SK-N-SH treated with all-trans-retinoic acid at 6 μM for 48 hours (cell line): ENCODE measurements at regions not wholly inside any gene's neighbourhood (a gene's known extent, or its start where the extent isn't known, plus 50 kb on each side); places are given as distances from the start of the nearest gene placed in this dataset.
A peak's percentile ranks its signal among the peaks of the same experiment; 100 is the strongest.

Source experiments
- ATAC-seq: fragments of 200-7000 bp; cut with Tn5 transposase; 3 replicates; pipeline ENCODE4 v1.9.1; 2020; ENCODE audit warnings: mild to moderate bottlenecking, moderate library complexity
- ARNTL ChIP-seq: fragments of 450-650 bp; formaldehyde crosslinking; IDR thresholded peaks from 2 replicates; pipeline ENCODE4 v1.5.0; 2020; ENCODE audit warnings: low read depth, mild to moderate bottlenecking, moderate library complexity, borderline replicate concordance
- BACH2 ChIP-seq: fragments of 250-450 bp; sonication (Bioruptor Pico); IDR thresholded peaks from 2 replicates; pipeline ENCODE4 v1.9.0; 2021; ENCODE audit warnings: mild to moderate bottlenecking, borderline replicate concordance
- CSDC2 ChIP-seq: fragments of 250-450 bp; sonication (Bioruptor Pico); IDR thresholded peaks from 2 replicates; pipeline ENCODE4 v1.5.0; 2020; ENCODE audit warnings: mild to moderate bottlenecking, moderate library complexity
- ESRRG ChIP-seq: fragments of 250-450 bp; sonication (Bioruptor Pico); IDR thresholded peaks from 2 replicates; pipeline ENCODE4 v1.6.1; 2021; ENCODE audit warnings: mild to moderate bottlenecking
- GLIS3 ChIP-seq: fragments of 250-450 bp; sonication (Bioruptor Pico); IDR thresholded peaks from 2 replicates; pipeline ENCODE4 v1.5.0; 2020; ENCODE audit warnings: mild to moderate bottlenecking, moderate library complexity
- ISL1 ChIP-seq: fragments of 250-450 bp; sonication (Bioruptor Pico); IDR thresholded peaks from 2 replicates; pipeline ENCODE4 v2.1.2; 2022; ENCODE audit warnings: mild to moderate bottlenecking, moderate library complexity
- OSR1 ChIP-seq: fragments of 250-450 bp; sonication (Bioruptor Pico); IDR thresholded peaks from 2 replicates; pipeline ENCODE4 v1.8.0; 2022; ENCODE audit warnings: moderate library complexity, mild to moderate bottlenecking, inconsistent platforms
- PPARA ChIP-seq: fragments of 250-450 bp; sonication (Bioruptor Pico); IDR thresholded peaks from 2 replicates; pipeline ENCODE4 v1.5.0; 2020; ENCODE audit warnings: mild to moderate bottlenecking, borderline replicate concordance
- SNAI2 ChIP-seq: fragments of 250-450 bp; sonication (Bioruptor Pico); IDR thresholded peaks from 2 replicates; pipeline ENCODE4 v1.5.0; 2020; ENCODE audit warnings: mild to moderate bottlenecking, moderate library complexity
- TCF4 ChIP-seq: fragments of 250-450 bp; sonication (Bioruptor Pico); IDR thresholded peaks from 2 replicates; pipeline ENCODE4 v1.8.0; 2021; ENCODE audit warnings: mild to moderate bottlenecking, moderate library complexity, borderline replicate concordance
- TOX ChIP-seq: fragments of 250-450 bp; sonication (Bioruptor Pico); IDR thresholded peaks from 2 replicates; pipeline ENCODE4 v1.8.0; 2021; ENCODE audit warnings: mild to moderate bottlenecking, moderate library complexity, borderline replicate concordance
- ZC3H10 ChIP-seq: fragments of 250-450 bp; sonication (Bioruptor Pico); IDR thresholded peaks from 2 replicates; pipeline ENCODE4 v1.5.1; 2021; ENCODE audit warnings: mild to moderate bottlenecking, moderate library complexity
- ZFP3 ChIP-seq: fragments of 250-450 bp; sonication (Bioruptor Pico); IDR thresholded peaks from 2 replicates; pipeline ENCODE4 v1.5.0; 2020; ENCODE audit warnings: mild to moderate bottlenecking, moderate library complexity
- ZNF565 ChIP-seq: fragments of 450-650 bp; formaldehyde crosslinking; conservative IDR thresholded peaks from 2 replicates; pipeline ENCODE4 v1.5.0; 2020; ENCODE audit warnings: low read depth, mild to moderate bottlenecking, moderate library complexity
- ZNF70 ChIP-seq: fragments of 450-650 bp; formaldehyde crosslinking; IDR thresholded peaks from 2 replicates; pipeline ENCODE4 v1.5.0; 2020; ENCODE audit warnings: mild to moderate bottlenecking, moderate library complexity
- ZNF8 ChIP-seq: fragments of 450-650 bp; formaldehyde crosslinking; IDR thresholded peaks from 2 replicates; pipeline ENCODE4 v1.5.0; 2020; ENCODE audit warnings: mild to moderate bottlenecking, moderate library complexity
- TF ChIP-seq, protein P1 (sequence below): fragments of 250-450 bp; sonication (Bioruptor Pico); IDR thresholded peaks from 2 replicates; pipeline ENCODE4 v1.5.0; 2020; ENCODE audit warnings: mild to moderate bottlenecking, moderate library complexity
- TF ChIP-seq, protein P2 (sequence below): fragments of 250-450 bp; sonication (Bioruptor Pico); IDR thresholded peaks from 2 replicates; pipeline ENCODE4 v1.8.0; 2021; ENCODE audit warnings: low read depth, mild to moderate bottlenecking, moderate library complexity, borderline replicate concordance
- TF ChIP-seq, protein P3 (sequence below): fragments of 250-450 bp; sonication (Bioruptor Pico); IDR thresholded peaks from 2 replicates; pipeline ENCODE4 v1.5.1; 2020; ENCODE audit warnings: low read depth, mild to moderate bottlenecking, moderate library complexity
- TF ChIP-seq, protein P4 (sequence below): fragments of 250-450 bp; sonication (Bioruptor Pico); IDR thresholded peaks from 2 replicates; pipeline ENCODE4 v1.5.1; 2021; ENCODE audit warnings: mild to moderate bottlenecking, moderate library complexity

DNA sequence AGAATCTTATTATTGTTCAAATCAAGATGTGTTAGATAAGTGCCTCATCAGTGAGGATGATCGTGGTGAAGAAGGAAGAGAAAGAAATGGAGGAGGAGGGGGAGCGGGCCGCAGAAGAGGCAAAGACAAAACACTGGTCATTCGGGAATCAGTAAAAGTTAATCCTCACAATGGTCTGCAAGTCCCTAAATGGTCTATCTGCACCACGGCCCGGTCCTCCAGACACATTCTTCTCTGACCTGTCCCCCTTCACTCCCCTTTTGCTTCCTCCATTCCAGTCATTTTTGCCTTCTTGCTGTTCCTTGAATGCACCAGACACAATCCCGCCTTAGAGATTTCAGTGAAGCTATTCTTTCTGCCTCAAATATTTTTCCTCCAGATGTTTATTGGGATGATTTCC is 240.1 kb upstream of the ADGRL2 start:
- TF ChIP-seq, protein P1, sequence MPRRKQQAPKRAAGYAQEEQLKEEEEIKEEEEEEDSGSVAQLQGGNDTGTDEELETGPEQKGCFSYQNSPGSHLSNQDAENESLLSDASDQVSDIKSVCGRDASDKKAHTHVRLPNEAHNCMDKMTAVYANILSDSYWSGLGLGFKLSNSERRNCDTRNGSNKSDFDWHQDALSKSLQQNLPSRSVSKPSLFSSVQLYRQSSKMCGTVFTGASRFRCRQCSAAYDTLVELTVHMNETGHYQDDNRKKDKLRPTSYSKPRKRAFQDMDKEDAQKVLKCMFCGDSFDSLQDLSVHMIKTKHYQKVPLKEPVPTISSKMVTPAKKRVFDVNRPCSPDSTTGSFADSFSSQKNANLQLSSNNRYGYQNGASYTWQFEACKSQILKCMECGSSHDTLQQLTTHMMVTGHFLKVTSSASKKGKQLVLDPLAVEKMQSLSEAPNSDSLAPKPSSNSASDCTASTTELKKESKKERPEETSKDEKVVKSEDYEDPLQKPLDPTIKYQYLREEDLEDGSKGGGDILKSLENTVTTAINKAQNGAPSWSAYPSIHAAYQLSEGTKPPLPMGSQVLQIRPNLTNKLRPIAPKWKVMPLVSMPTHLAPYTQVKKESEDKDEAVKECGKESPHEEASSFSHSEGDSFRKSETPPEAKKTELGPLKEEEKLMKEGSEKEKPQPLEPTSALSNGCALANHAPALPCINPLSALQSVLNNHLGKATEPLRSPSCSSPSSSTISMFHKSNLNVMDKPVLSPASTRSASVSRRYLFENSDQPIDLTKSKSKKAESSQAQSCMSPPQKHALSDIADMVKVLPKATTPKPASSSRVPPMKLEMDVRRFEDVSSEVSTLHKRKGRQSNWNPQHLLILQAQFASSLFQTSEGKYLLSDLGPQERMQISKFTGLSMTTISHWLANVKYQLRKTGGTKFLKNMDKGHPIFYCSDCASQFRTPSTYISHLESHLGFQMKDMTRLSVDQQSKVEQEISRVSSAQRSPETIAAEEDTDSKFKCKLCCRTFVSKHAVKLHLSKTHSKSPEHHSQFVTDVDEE (CRISPR knock-in tag) = no peak
- TF ChIP-seq, protein P2, sequence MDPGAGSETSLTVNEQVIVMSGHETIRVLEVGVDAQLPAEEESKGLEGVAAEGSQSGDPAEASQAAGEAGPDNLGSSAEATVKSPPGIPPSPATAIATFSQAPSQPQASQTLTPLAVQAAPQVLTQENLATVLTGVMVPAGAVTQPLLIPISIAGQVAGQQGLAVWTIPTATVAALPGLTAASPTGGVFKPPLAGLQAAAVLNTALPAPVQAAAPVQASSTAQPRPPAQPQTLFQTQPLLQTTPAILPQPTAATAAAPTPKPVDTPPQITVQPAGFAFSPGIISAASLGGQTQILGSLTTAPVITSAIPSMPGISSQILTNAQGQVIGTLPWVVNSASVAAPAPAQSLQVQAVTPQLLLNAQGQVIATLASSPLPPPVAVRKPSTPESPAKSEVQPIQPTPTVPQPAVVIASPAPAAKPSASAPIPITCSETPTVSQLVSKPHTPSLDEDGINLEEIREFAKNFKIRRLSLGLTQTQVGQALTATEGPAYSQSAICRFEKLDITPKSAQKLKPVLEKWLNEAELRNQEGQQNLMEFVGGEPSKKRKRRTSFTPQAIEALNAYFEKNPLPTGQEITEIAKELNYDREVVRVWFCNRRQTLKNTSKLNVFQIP = no peak
- no peak for TF ChIP-seq BACH2 (CRISPR knock-in tag)
- no peak for TF ChIP-seq ZC3H10 (CRISPR knock-in tag)
- TF ChIP-seq, all 23 proteins: peak for 0

DNA sequence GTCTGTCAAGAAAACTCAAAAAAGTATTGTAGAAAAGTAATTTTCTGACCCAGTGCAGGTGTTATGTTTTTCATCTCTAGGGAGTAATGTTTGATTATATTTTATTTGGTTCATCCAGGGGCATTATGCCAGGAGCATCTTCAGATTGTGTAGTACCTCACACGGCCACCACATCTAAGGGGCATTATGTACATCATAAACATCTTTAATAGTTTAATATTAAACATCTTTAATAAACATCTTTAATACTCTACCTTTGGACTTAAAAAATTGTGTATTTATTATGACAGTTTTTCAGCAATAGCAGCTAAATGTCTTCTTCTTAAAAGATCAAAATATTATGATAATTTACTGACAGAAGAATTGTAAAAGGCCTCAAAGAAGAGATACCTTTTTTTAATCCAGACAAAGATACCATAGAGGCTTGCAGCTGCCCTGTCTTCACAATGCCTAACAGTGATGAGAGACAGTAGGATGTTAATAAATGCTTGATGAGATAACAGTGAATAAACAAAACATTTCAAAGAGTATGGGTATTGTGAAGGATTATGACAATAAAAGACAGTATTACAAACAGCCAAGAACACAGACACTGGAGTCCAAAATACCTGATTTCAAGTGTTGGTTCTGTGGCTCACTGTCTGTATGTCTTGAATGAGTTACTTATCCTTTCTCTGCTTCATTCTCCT is 240.9 kb upstream of the ADGRL2 start:
- ATAC-seq = peak; percentile 61; the same call in 2 of the 3 replicates

More for the DNA sequence above, 240.1 kb upstream of the ADGRL2 start:
- ATAC-seq = no peak

More for the DNA sequence above, 240.9 kb upstream of the ADGRL2 start:
- TF ChIP-seq GLIS3 (no peak), TOX (no peak), ZFP3 (CRISPR knock-in tag) (no peak), ZC3H10 (CRISPR knock-in tag) (no peak), OSR1 (CRISPR knock-in tag) (no peak), PPARA (CRISPR knock-in tag) (no peak), ZNF70 (CRISPR knock-in tag) (no peak), TCF4 (CRISPR knock-in tag) (no peak), ARNTL (CRISPR knock-in tag) (no peak), ESRRG (CRISPR knock-in tag) (no peak), CSDC2 (CRISPR knock-in tag) (no peak), ZNF8 (CRISPR knock-in tag) (no peak), ISL1 (CRISPR knock-in tag) (no peak), ZNF565 (no peak), SNAI2 (CRISPR knock-in tag) (no peak)
- TF ChIP-seq, protein P3, sequence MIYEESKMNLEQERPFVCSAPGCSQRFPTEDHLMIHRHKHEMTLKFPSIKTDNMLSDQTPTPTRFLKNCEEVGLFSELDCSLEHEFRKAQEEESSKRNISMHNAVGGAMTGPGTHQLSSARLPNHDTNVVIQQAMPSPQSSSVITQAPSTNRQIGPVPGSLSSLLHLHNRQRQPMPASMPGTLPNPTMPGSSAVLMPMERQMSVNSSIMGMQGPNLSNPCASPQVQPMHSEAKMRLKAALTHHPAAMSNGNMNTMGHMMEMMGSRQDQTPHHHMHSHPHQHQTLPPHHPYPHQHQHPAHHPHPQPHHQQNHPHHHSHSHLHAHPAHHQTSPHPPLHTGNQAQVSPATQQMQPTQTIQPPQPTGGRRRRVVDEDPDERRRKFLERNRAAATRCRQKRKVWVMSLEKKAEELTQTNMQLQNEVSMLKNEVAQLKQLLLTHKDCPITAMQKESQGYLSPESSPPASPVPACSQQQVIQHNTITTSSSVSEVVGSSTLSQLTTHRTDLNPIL (CRISPR knock-in tag) = no peak
- TF ChIP-seq, protein P2 = no peak
- TF ChIP-seq, protein P1 (CRISPR knock-in tag) = no peak
- TF ChIP-seq, protein P4, sequence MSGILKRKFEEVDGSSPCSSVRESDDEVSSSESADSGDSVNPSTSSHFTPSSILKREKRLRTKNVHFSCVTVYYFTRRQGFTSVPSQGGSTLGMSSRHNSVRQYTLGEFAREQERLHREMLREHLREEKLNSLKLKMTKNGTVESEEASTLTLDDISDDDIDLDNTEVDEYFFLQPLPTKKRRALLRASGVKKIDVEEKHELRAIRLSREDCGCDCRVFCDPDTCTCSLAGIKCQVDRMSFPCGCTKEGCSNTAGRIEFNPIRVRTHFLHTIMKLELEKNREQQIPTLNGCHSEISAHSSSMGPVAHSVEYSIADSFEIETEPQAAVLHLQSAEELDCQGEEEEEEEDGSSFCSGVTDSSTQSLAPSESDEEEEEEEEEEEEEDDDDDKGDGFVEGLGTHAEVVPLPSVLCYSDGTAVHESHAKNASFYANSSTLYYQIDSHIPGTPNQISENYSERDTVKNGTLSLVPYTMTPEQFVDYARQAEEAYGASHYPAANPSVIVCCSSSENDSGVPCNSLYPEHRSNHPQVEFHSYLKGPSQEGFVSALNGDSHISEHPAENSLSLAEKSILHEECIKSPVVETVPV (CRISPR knock-in tag) = no peak
- TF ChIP-seq, all 23 proteins: peak for 0
